Ureter (tissue), 1 donor: ENCODE measurements at regions not wholly inside any gene's neighbourhood (a gene's known extent, or its start where the extent isn't known, plus 50 kb on each side); places are given as distances from the start of the nearest gene placed in this dataset.

Source experiments
- DNase-seq: peaks from one replicate; pipeline ENCODE4 v3.0.0-alpha.2; 2020; ENCODE audit warnings: low spot score
- donor health status: DM: yes; HTN: yes; CAD: no.

DNA sequence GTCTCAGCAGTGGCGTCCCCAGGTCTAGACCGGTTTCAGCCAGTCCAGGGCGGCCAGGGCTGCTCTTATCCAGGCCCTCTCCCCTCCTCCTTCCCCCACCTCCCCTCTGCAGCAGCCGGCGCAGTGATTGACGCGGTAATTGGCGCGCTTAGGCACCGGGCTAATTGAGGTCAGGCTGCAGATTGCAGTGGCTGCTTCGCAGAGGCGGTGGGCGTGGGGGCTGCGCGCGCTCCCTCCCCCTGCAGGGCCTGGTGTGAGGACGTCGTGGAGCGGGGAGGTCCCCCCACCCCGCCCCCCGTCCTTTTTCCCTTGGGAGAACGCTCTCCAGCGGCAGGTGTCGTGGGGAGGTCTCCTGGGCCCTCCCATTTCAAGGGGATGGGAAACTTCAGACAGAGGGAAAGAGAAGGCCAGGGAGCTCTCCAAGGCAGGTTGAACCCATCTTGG lies 70.4 kb upstream of the BLCAP start:
- DNase-seq: no peak

- no peak for DNase-seq
These were observed 69.3 kb upstream of the BLCAP start for GRCh38 chr20:37596890-37597536.

- no peak for DNase-seq
These were observed 68.5 kb upstream of the BLCAP start for GRCh38 chr20:37596168-37596567.

DNA sequence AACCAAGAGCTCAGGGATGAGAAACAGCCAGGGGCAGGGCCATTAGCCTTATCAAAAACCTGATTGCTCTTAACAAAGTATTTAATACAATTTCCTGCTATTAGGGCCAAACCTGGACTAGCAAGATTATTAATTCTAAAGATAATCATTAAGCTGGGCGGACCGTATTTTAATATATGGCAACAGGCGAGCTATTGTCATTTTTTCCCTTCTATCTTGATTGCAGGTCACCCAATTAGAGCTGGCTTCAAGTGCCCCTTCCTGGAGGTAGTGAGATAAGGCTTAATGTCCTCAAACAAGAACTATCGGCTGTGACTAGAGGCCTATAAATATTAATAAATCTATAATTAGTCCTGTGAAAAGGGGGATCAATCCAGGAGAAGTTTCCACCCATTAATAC lies 66.0 kb upstream of the BLCAP start:
- no peak for DNase-seq

GRCh38 chr20:37590938-37591490 lies 63.3 kb upstream of the BLCAP start:
- no peak for DNase-seq

DNA sequence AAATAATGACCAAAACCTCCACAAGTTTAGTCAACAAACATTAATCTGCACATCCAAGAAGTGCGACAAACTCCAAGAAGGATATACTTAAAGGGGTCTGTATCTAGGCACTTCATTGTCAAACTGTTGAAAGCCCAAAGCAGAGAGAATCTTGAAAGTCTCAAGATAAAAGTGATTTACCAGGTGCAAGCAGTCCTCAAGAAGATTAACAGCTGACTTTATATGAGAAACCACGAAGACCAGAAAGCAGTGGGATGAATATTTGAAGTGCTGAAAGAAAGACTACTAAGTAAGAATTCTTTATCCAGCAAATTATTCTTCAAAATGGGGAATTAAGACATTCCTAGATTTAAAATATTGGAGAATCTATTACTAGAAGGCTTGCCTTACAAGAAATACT lies 58.4 kb upstream of the BLCAP start:
- no peak for DNase-seq

- no peak for DNase-seq
These were observed 56.6 kb upstream of the BLCAP start for GRCh38 chr20:37584238-37584807.

GRCh38 chr20:37581246-37581645 lies 53.6 kb upstream of the BLCAP start:
- DNase-seq: no peak

GRCh38 chr20:37580069-37580468 lies 52.4 kb upstream of the BLCAP start:
- no peak for DNase-seq

GRCh38 chr20:37579106-37579505 lies 51.4 kb upstream of the BLCAP start:
- DNase-seq: no peak

DNA sequence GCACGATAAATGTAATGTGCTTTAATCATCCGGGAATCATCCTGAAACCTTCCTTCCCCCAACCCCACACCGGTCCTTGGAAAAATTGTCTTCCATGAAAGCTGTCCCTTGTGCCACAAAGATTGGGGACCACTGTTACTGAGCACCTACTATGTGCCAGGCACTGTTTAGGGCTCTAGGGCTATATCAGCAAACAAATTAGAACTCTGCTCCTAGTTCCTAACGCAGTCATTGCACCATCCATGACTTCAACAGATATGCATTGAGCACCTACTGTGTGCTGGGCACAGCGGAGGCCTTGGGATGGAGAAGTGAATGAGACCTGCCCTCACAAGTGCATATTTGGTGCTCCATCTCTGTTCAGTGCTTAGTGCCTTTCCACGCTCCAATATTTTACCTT lies 50.3 kb upstream of the BLCAP start:
- no peak for DNase-seq
